ENCODE measurements at regions not wholly inside any gene's neighbourhood (a gene's known extent, or its start where the extent isn't known, plus 50 kb on each side); places are given as distances from the start of the nearest gene placed in this dataset.
A peak's percentile ranks its signal among the peaks of the same experiment; 100 is the strongest.

GRCh38 chr5:107129051-107129450, 541.7 kb downstream of the EFNA5 start:
- Histone ChIP-seq H3K27me3 (ENCODE audit: control insufficient read depth, insufficient read depth, low read length) (no peaks in the 10 kb centered on the region), H3K36me3 (ENCODE audit: control insufficient read depth, insufficient read depth, low read length) (no peaks in the 10 kb centered on the region), H3K27ac (ENCODE audit: low read length) (no peak overlapping the region), H3K4me1 (ENCODE audit: control insufficient read depth, insufficient read depth, low read length) (no peaks in the 10 kb centered on the region), H3K9me3 (replicated peaks; ENCODE audit: control insufficient read depth, low read depth, low read length) (peaks cover 8% of the 10 kb centered on the region), H3K4me3 (ENCODE audit: low read length) (no peak overlapping the region)
- WGBS (ENCODE audit: insufficient coverage): no CpG with 5 or more reads among the region's 1 CpG
- no peak for DNase-seq

- H3K4me1 ChIP-seq (ENCODE audit: control insufficient read depth, insufficient read depth, low read length): peaks cover 2% of the 10 kb centered on the region
- H3K27me3 ChIP-seq (ENCODE audit: control insufficient read depth, insufficient read depth, low read length): no peaks in the 10 kb centered on the region
- H3K27ac ChIP-seq (ENCODE audit: low read length): no peak overlapping the region
- H3K9me3 ChIP-seq (replicated peaks; ENCODE audit: control insufficient read depth, low read depth, low read length): peaks cover 2% of the 10 kb centered on the region
- H3K4me3 ChIP-seq (ENCODE audit: low read length): no peak overlapping the region
- no CpG with 5 or more reads among the region's 1 CpG for WGBS (ENCODE audit: insufficient coverage)
- DNase-seq: no peak
- no peaks in the 10 kb centered on the region for H3K36me3 ChIP-seq (ENCODE audit: control insufficient read depth, insufficient read depth, low read length)
These were observed 542.9 kb downstream of the EFNA5 start for GRCh38 chr5:107127878-107128277.

DNA sequence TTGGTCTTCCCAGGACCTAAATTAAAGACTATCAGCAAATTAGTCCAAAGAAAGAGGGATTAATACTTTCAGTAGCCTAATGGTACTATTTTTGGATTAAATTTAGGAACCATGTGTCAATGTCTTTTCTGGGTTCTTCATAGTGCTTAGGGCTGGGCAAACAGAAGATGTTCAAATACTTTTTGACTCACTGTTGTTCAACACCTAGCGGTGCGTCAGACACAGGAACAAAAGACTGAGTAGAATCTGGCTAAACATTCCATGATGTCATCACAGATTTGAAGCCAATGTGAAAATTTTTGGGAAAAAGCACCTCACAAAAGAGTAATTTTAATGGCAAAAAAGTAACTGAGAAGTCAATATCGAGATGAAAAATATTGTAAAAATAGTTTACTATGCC, 544.4 kb downstream of the EFNA5 start:
- 100% methylated on average over 1 of the region's 3 CpGs for WGBS (ENCODE audit: insufficient coverage)
- no peak overlapping the region for H3K4me3 ChIP-seq (ENCODE audit: low read length)
- H3K27me3 ChIP-seq (ENCODE audit: control insufficient read depth, insufficient read depth, low read length): no peaks in the 10 kb centered on the region
- peaks cover 2% of the 10 kb centered on the region for H3K4me1 ChIP-seq (ENCODE audit: control insufficient read depth, insufficient read depth, low read length)
- H3K36me3 ChIP-seq (ENCODE audit: control insufficient read depth, insufficient read depth, low read length): no peaks in the 10 kb centered on the region
- H3K9me3 ChIP-seq (replicated peaks; ENCODE audit: control insufficient read depth, low read depth, low read length): no peaks in the 10 kb centered on the region
- no peak overlapping the region for H3K27ac ChIP-seq (ENCODE audit: low read length)
- DNase-seq: no peak

GRCh38 chr5:107124376-107124775, 546.4 kb downstream of the EFNA5 start:
- H3K4me3 ChIP-seq (ENCODE audit: low read length): no peak overlapping the region
- WGBS (ENCODE audit: insufficient coverage): no CpG with 5 or more reads among the region's 1 CpG
- peak; percentile 60 for DNase-seq
- no peak overlapping the region for H3K27ac ChIP-seq (ENCODE audit: low read length)
- no peaks in the 10 kb centered on the region for H3K36me3 ChIP-seq (ENCODE audit: control insufficient read depth, insufficient read depth, low read length)
- no peaks in the 10 kb centered on the region for H3K9me3 ChIP-seq (replicated peaks; ENCODE audit: control insufficient read depth, low read depth, low read length)
- no peaks in the 10 kb centered on the region for H3K27me3 ChIP-seq (ENCODE audit: control insufficient read depth, insufficient read depth, low read length)
- H3K4me1 ChIP-seq (ENCODE audit: control insufficient read depth, insufficient read depth, low read length): peaks cover 2% of the 10 kb centered on the region

GRCh38 chr5:107123014-107123413, 547.7 kb downstream of the EFNA5 start:
- Histone ChIP-seq H3K4me3 (ENCODE audit: low read length) (no peak overlapping the region), H3K4me1 (ENCODE audit: control insufficient read depth, insufficient read depth, low read length) (peaks cover 2% of the 10 kb centered on the region), H3K9me3 (replicated peaks; ENCODE audit: control insufficient read depth, low read depth, low read length) (no peaks in the 10 kb centered on the region), H3K36me3 (ENCODE audit: control insufficient read depth, insufficient read depth, low read length) (no peaks in the 10 kb centered on the region), H3K27ac (ENCODE audit: low read length) (no peak overlapping the region), H3K27me3 (ENCODE audit: control insufficient read depth, insufficient read depth, low read length) (no peaks in the 10 kb centered on the region)
- DNase-seq: no peak
- 100% methylated on average over 1 of the region's 2 CpGs for WGBS (ENCODE audit: insufficient coverage)

DNA sequence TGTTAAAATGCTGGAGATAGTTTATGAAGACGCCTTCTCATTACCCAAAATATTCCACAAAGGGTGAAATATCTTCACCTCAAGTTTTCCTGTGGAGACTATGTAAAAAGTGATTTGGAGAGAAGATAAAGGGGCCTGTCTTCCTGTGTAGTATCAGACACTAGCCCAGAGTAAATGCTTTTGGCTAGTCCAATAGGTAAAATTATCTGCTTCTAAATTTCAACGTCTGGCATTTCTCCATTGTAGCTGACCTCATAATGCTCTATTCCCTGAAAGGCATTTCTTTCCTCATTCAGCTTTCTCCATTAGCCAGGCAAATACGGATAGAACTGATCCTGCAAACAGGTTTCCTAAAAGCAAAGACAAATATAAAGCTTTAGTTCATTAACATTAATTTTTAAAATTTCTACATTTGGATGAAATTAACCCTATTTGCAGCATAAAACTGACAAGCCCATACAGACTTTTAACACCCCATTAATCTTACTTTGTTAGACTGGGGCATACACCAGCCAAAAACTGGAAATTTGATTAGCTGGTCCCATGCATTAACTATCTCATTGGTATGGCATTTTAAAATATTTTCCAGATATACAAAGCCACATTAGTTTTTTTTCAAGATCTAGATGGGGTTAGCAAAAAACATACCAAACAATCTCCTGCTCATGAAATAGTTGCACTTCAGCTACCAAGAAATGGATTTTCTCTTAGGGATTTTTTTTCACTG, 548.8 kb downstream of the EFNA5 start:
- Histone ChIP-seq H3K27ac (ENCODE audit: low read length) (no peak overlapping the region), H3K4me3 (ENCODE audit: low read length) (no peak overlapping the region), H3K36me3 (ENCODE audit: control insufficient read depth, insufficient read depth, low read length) (no peaks in the 10 kb centered on the region), H3K9me3 (replicated peaks; ENCODE audit: control insufficient read depth, low read depth, low read length) (no peaks in the 10 kb centered on the region), H3K4me1 (ENCODE audit: control insufficient read depth, insufficient read depth, low read length) (peaks cover 2% of the 10 kb centered on the region), H3K27me3 (ENCODE audit: control insufficient read depth, insufficient read depth, low read length) (no peaks in the 10 kb centered on the region)
- no CpG with 5 or more reads among the region's 3 CpGs for WGBS (ENCODE audit: insufficient coverage)
- DNase-seq: peak; percentile 81

GRCh38 chr5:107119656-107120055, 551.1 kb downstream of the EFNA5 start:
- Histone ChIP-seq H3K36me3 (ENCODE audit: control insufficient read depth, insufficient read depth, low read length) (no peaks in the 10 kb centered on the region), H3K4me1 (ENCODE audit: control insufficient read depth, insufficient read depth, low read length) (peaks cover 2% of the 10 kb centered on the region), H3K9me3 (replicated peaks; ENCODE audit: control insufficient read depth, low read depth, low read length) (no peaks in the 10 kb centered on the region), H3K4me3 (ENCODE audit: low read length) (no peak overlapping the region), H3K27ac (ENCODE audit: low read length) (no peak overlapping the region), H3K27me3 (ENCODE audit: control insufficient read depth, insufficient read depth, low read length) (no peaks in the 10 kb centered on the region)
- no peak for DNase-seq
- no CpG with 5 or more reads among the region's 2 CpGs for WGBS (ENCODE audit: insufficient coverage)

- Histone ChIP-seq H3K27ac (ENCODE audit: low read length) (no peak overlapping the region), H3K9me3 (replicated peaks; ENCODE audit: control insufficient read depth, low read depth, low read length) (no peaks in the 10 kb centered on the region), H3K4me3 (ENCODE audit: low read length) (no peak overlapping the region), H3K27me3 (ENCODE audit: control insufficient read depth, insufficient read depth, low read length) (no peaks in the 10 kb centered on the region), H3K4me1 (ENCODE audit: control insufficient read depth, insufficient read depth, low read length) (no peaks in the 10 kb centered on the region), H3K36me3 (ENCODE audit: control insufficient read depth, insufficient read depth, low read length) (no peaks in the 10 kb centered on the region)
- WGBS (ENCODE audit: insufficient coverage): 67% methylated on average over 5 of the region's 6 CpGs
- DNase-seq: no peak
These were observed 552.3 kb downstream of the EFNA5 start for GRCh38 chr5:107118184-107119019.

- no peaks in the 10 kb centered on the region for H3K27me3 ChIP-seq (ENCODE audit: control insufficient read depth, insufficient read depth, low read length)
- peak; percentile 25 for DNase-seq
- 60% methylated on average over 3 of the region's 5 CpGs for WGBS (ENCODE audit: insufficient coverage)
- H3K9me3 ChIP-seq (replicated peaks; ENCODE audit: control insufficient read depth, low read depth, low read length): no peaks in the 10 kb centered on the region
- H3K36me3 ChIP-seq (ENCODE audit: control insufficient read depth, insufficient read depth, low read length): no peaks in the 10 kb centered on the region
- no peaks in the 10 kb centered on the region for H3K4me1 ChIP-seq (ENCODE audit: control insufficient read depth, insufficient read depth, low read length)
- no peak overlapping the region for H3K4me3 ChIP-seq (ENCODE audit: low read length)
- H3K27ac ChIP-seq (ENCODE audit: low read length): no peak overlapping the region
These were observed 558.5 kb downstream of the EFNA5 start for GRCh38 chr5:107112216-107112615.

- no peaks in the 10 kb centered on the region for H3K27me3 ChIP-seq (ENCODE audit: control insufficient read depth, insufficient read depth, low read length)
- DNase-seq: peak; percentile 63
- no peak overlapping the region for H3K27ac ChIP-seq (ENCODE audit: low read length)
- 56% methylated on average over 8 of the region's 8 CpGs for WGBS (ENCODE audit: insufficient coverage)
- no peaks in the 10 kb centered on the region for H3K4me1 ChIP-seq (ENCODE audit: control insufficient read depth, insufficient read depth, low read length)
- no peaks in the 10 kb centered on the region for H3K36me3 ChIP-seq (ENCODE audit: control insufficient read depth, insufficient read depth, low read length)
- H3K4me3 ChIP-seq (ENCODE audit: low read length): no peak overlapping the region
- H3K9me3 ChIP-seq (replicated peaks; ENCODE audit: control insufficient read depth, low read depth, low read length): peaks cover 3% of the 10 kb centered on the region
These were observed 566.4 kb downstream of the EFNA5 start for GRCh38 chr5:107104040-107104995.

Measured in muscle of leg (tissue), 3 donors.